ENCODE measurements at regions not wholly inside any gene's neighbourhood (a gene's known extent, or its start where the extent isn't known, plus 50 kb on each side); places are given as distances from the start of the nearest gene placed in this dataset.
A peak's percentile ranks its signal among the peaks of the same experiment; 100 is the strongest.
"Not testable (repeated sequence)": the region's sequence is repeated elsewhere in the genome, so short reads cannot be mapped to it uniquely, and the experiment has no call there.

- no peak for DNase-seq
- Histone ChIP-seq H3K27me3 (no peaks in the 10 kb centered on the region), H3K4me3 (no peak overlapping the region), H3K27ac (no peak overlapping the region), H3K36me3 (no peaks in the 10 kb centered on the region), H3K9me3 (no peaks in the 10 kb centered on the region), H3K4me1 (no peaks in the 10 kb centered on the region)
- 68 to 82% methylated on average over 5 to 6 of the region's 6 CpGs for WGBS, 2 donors
- TF ChIP-seq EP300 (IDR thresholded peaks at IDR 0.05) (no peak), CTCF (IDR thresholded peaks at IDR 0.05) (no peak), POLR2AphosphoS5 (IDR thresholded peaks at IDR 0.05) (no peak), POLR2A (IDR thresholded peaks at IDR 0.05) (no peak)
- no peak for ATAC-seq (ENCODE audit: low FRiP score in 2 of 2)
Measured at GRCh38 chr3:6062261-6063187, 798.4 kb upstream of the GRM7 start.

GRCh38 chr3:6066397-6066796, 794.5 kb upstream of the GRM7 start:
- no peaks in the 10 kb centered on the region for H3K36me3 ChIP-seq
- ATAC-seq (ENCODE audit: low FRiP score in 2 of 2), result no peak
- no peaks in the 10 kb centered on the region for H3K4me1 ChIP-seq
- DNase-seq, result no peak
- TF ChIP-seq POLR2A (IDR thresholded peaks at IDR 0.05) (no peak), CTCF (IDR thresholded peaks at IDR 0.05) (no peak), POLR2AphosphoS5 (IDR thresholded peaks at IDR 0.05) (no peak), EP300 (IDR thresholded peaks at IDR 0.05) (no peak)
- H3K27ac ChIP-seq, result no peak overlapping the region
- no peaks in the 10 kb centered on the region for H3K27me3 ChIP-seq
- no peaks in the 10 kb centered on the region for H3K9me3 ChIP-seq
- 70% methylated on average over 2 of the region's 2 CpGs for WGBS, 2 donors
- H3K4me3 ChIP-seq, result no peak overlapping the region

- peak in 1 of 2 donors; percentile 32 for DNase-seq
- not testable (repeated sequence) for H3K27ac ChIP-seq; ATAC-seq (ENCODE audit: low FRiP score in 2 of 2); H3K4me1 ChIP-seq; H3K27me3 ChIP-seq; H3K36me3 ChIP-seq; H3K9me3 ChIP-seq; H3K4me3 ChIP-seq
- WGBS, 2 donors, result 71 to 75% methylated on average over 17 of the region's 17 CpGs
Measured at GRCh38 chr3:6066868-6067578, 793.9 kb upstream of the GRM7 start.

GRCh38 chr3:6074952-6075351, 786.0 kb upstream of the GRM7 start:
- ATAC-seq (ENCODE audit: low FRiP score in 2 of 2) (no peak), DNase-seq (no peak)
- no peak overlapping the region for H3K4me3 ChIP-seq
- H3K4me1 ChIP-seq, result no peaks in the 10 kb centered on the region
- WGBS, 2 donors, result 43 to 53% methylated on average over 2 of the region's 2 CpGs
- H3K27ac ChIP-seq, result no peak overlapping the region
- H3K36me3 ChIP-seq, result no peaks in the 10 kb centered on the region
- H3K9me3 ChIP-seq, result no peaks in the 10 kb centered on the region
- TF ChIP-seq POLR2A (IDR thresholded peaks at IDR 0.05) (no peak), POLR2AphosphoS5 (IDR thresholded peaks at IDR 0.05) (no peak), EP300 (IDR thresholded peaks at IDR 0.05) (no peak), CTCF (IDR thresholded peaks at IDR 0.05) (no peak)
- no peaks in the 10 kb centered on the region for H3K27me3 ChIP-seq

- H3K4me3 ChIP-seq, result no peak overlapping the region
- TF ChIP-seq EP300 (IDR thresholded peaks at IDR 0.05) (no peak), CTCF (IDR thresholded peaks at IDR 0.05) (no peak), POLR2A (IDR thresholded peaks at IDR 0.05) (no peak), POLR2AphosphoS5 (IDR thresholded peaks at IDR 0.05) (no peak)
- H3K9me3 ChIP-seq, result no peaks in the 10 kb centered on the region
- H3K27ac ChIP-seq, result no peak overlapping the region
- no peaks in the 10 kb centered on the region for H3K27me3 ChIP-seq
- no peak for DNase-seq
- WGBS, 2 donors, result 51 to 62% methylated on average over 4 of the region's 4 CpGs
- no peak for ATAC-seq (ENCODE audit: low FRiP score in 2 of 2)
- H3K4me1 ChIP-seq, result no peaks in the 10 kb centered on the region
- no peaks in the 10 kb centered on the region for H3K36me3 ChIP-seq
Measured at GRCh38 chr3:6078436-6078835, 782.5 kb upstream of the GRM7 start.
